CD4-positive, alpha-beta T cell treated with Interferon alpha-2 for 1 hour (primary cell): ENCODE measurements at regions not wholly inside any gene's neighbourhood (a gene's known extent, or its start where the extent isn't known, plus 50 kb on each side); places are given as distances from the start of the nearest gene placed in this dataset.

Experiments used
- DNase-seq, 2 donors: peaks; one replicate each; pipeline ENCODE4 v3.0.0-alpha.2; 2020 to 2022

GRCh38 chr1:14511796-14512585 lies 86.5 kb upstream of the KAZN start:
- DNase-seq = no peak

GRCh38 chr1:14513111-14513510 lies 85.4 kb upstream of the KAZN start:
- DNase-seq = no peak

- no peak for DNase-seq
These were observed 83.7 kb upstream of the KAZN start for GRCh38 chr1:14514739-14515138.

- DNase-seq = no peak
These were observed 81.3 kb upstream of the KAZN start for GRCh38 chr1:14516974-14517840.

- no peak for DNase-seq
These were observed 80.7 kb upstream of the KAZN start for GRCh38 chr1:14517841-14518180.

GRCh38 chr1:14519976-14520375 lies 78.5 kb upstream of the KAZN start:
- DNase-seq = no peak

- DNase-seq = no peak
These were observed 77.8 kb upstream of the KAZN start for GRCh38 chr1:14520514-14521163.

GRCh38 chr1:14521622-14522021 lies 76.9 kb upstream of the KAZN start:
- DNase-seq = no peak

GRCh38 chr1:14522077-14522925 lies 76.2 kb upstream of the KAZN start:
- no peak for DNase-seq

GRCh38 chr1:14522926-14523241 lies 75.6 kb upstream of the KAZN start:
- DNase-seq = no peak

GRCh38 chr1:14524826-14525636 lies 73.5 kb upstream of the KAZN start:
- DNase-seq = no peak

- no peak for DNase-seq
These were observed 69.0 kb upstream of the KAZN start for GRCh38 chr1:14529475-14529874.

GRCh38 chr1:14531519-14531918 lies 67.0 kb upstream of the KAZN start:
- no peak for DNase-seq

GRCh38 chr1:14535619-14536355 lies 62.7 kb upstream of the KAZN start:
- DNase-seq = no peak

GRCh38 chr1:14538335-14538734 lies 60.1 kb upstream of the KAZN start:
- no peak for DNase-seq

- DNase-seq = no peak
These were observed 59.2 kb upstream of the KAZN start for GRCh38 chr1:14539309-14539708.

- DNase-seq = no peak
These were observed 58.4 kb upstream of the KAZN start for GRCh38 chr1:14539953-14540563.

- no peak for DNase-seq
These were observed 57.1 kb upstream of the KAZN start for GRCh38 chr1:14541348-14541747.

GRCh38 chr1:14543191-14543840 lies 55.2 kb upstream of the KAZN start:
- DNase-seq = no peak

GRCh38 chr1:14544319-14544718 lies 54.2 kb upstream of the KAZN start:
- no peak for DNase-seq
